ENCODE measurements at regions not wholly inside any gene's neighbourhood (a gene's known extent, or its start where the extent isn't known, plus 50 kb on each side); places are given as distances from the start of the nearest gene placed in this dataset.

GRCh38 chr6:14857001-14857400, 388.9 kb upstream of the JARID2 start:
- H3K27ac ChIP-seq, result no peak overlapping the region
- no peaks in the 10 kb centered on the region for H3K27me3 ChIP-seq
- DNase-seq (ENCODE audit: low spot score), result no peak
- H3K4me3 ChIP-seq, result no peak overlapping the region
- no peak for TF ChIP-seq CTCF (IDR thresholded peaks at IDR 0.05)
- H3K36me3 ChIP-seq, result no peaks in the 10 kb centered on the region
- no peaks in the 10 kb centered on the region for H3K4me1 ChIP-seq
- no peaks in the 10 kb centered on the region for H3K9me3 ChIP-seq

DNA sequence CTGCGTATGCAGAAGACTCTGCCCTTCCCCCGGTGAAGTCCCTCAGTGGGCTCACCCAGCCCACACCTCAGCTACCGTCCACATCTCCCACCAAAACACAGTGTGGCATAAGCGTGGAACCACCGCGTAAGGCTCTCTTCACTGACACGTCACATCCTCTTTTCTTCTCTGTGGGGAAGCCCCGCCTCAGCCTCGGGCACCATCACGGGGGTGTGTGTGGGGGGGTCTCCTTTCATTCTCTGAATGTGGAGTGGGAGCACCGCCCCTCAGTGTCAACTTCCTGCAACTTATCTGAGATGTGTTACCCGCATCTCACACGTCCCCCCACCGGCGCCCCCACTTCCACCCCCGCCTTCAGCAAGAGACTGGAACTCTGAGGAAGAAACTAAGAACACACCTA, 388.4 kb upstream of the JARID2 start:
- H3K4me3 ChIP-seq, result no peak overlapping the region
- H3K9me3 ChIP-seq, result no peaks in the 10 kb centered on the region
- H3K4me1 ChIP-seq, result no peaks in the 10 kb centered on the region
- H3K27ac ChIP-seq, result no peak overlapping the region
- TF ChIP-seq CTCF (IDR thresholded peaks at IDR 0.05), result no peak
- no peaks in the 10 kb centered on the region for H3K36me3 ChIP-seq
- H3K27me3 ChIP-seq, result no peaks in the 10 kb centered on the region
- DNase-seq (ENCODE audit: low spot score), result no peak

- TF ChIP-seq CTCF (IDR thresholded peaks at IDR 0.05), result no peak
- no peaks in the 10 kb centered on the region for H3K27me3 ChIP-seq
Measured at GRCh38 chr6:14858808-14859207, 387.1 kb upstream of the JARID2 start.

GRCh38 chr6:14860774-14861173, 385.1 kb upstream of the JARID2 start:
- Histone ChIP-seq H3K27me3 (no peaks in the 10 kb centered on the region), H3K27ac (no peak overlapping the region), H3K36me3 (no peaks in the 10 kb centered on the region), H3K9me3 (no peaks in the 10 kb centered on the region), H3K4me1 (no peaks in the 10 kb centered on the region), H3K4me3 (no peak overlapping the region)
- no peak for TF ChIP-seq CTCF (IDR thresholded peaks at IDR 0.05)
- DNase-seq (ENCODE audit: low spot score), result no peak

More at GRCh38 chr6:14858808-14859207, 387.1 kb upstream of the JARID2 start:
- no peak overlapping the region for H3K4me3 ChIP-seq
- no peaks in the 10 kb centered on the region for H3K4me1 ChIP-seq
- no peak overlapping the region for H3K27ac ChIP-seq
- H3K36me3 ChIP-seq, result no peaks in the 10 kb centered on the region
- H3K9me3 ChIP-seq, result no peaks in the 10 kb centered on the region
- no peak for DNase-seq (ENCODE audit: low spot score)

GRCh38 chr6:14861491-14861943, 384.4 kb upstream of the JARID2 start:
- Histone ChIP-seq H3K9me3 (no peaks in the 10 kb centered on the region), H3K36me3 (no peaks in the 10 kb centered on the region), H3K27ac (no peak overlapping the region), H3K4me1 (no peaks in the 10 kb centered on the region), H3K4me3 (no peak overlapping the region), H3K27me3 (no peaks in the 10 kb centered on the region)
- DNase-seq (ENCODE audit: low spot score), result no peak
- no peak for TF ChIP-seq CTCF (IDR thresholded peaks at IDR 0.05)

- DNase-seq (ENCODE audit: low spot score), result no peak
- Histone ChIP-seq H3K36me3 (no peaks in the 10 kb centered on the region), H3K4me1 (no peaks in the 10 kb centered on the region), H3K4me3 (no peak overlapping the region), H3K27ac (no peak overlapping the region), H3K27me3 (no peaks in the 10 kb centered on the region), H3K9me3 (no peaks in the 10 kb centered on the region)
- no peak for TF ChIP-seq CTCF (IDR thresholded peaks at IDR 0.05)
Measured at GRCh38 chr6:14862845-14863244, 383.0 kb upstream of the JARID2 start.

Measured in right atrium auricular region (tissue), 2 donors.